Lung (tissue), 11 donors: ENCODE measurements at regions not wholly inside any gene's neighbourhood (a gene's known extent, or its start where the extent isn't known, plus 50 kb on each side); places are given as distances from the start of the nearest gene placed in this dataset.
"Not testable (repeated sequence)": the region's sequence is repeated elsewhere in the genome, so short reads cannot be mapped to it uniquely, and the experiment has no call there.

Source experiments
- ATAC-seq: fragments of 200-7000 bp; cut with Tn5 transposase; one replicate; pipeline ENCODE4 v1.9.1; 2020; ENCODE audit warnings: moderate number of reproducible peaks; ENCODE audit not compliant: insufficient read depth, low FRiP score
- DNase-seq, 3 donors: peaks; one replicate each; pipeline ENCODE4 v3.0.0-alpha.2; 2013 to 2017
- H3K27ac ChIP-seq, 2 donors: one replicate each; pipeline ENCODE4 v1.5.1; 2013; ENCODE audit warnings: mild to moderate bottlenecking in 2 of 2, moderate library complexity in 2 of 2, control low read depth in 1 of 2, inconsistent platforms in 1 of 2, low read depth in 1 of 2, low read length in 1 of 2
- H3K27me3 ChIP-seq, 3 donors: one replicate each; pipeline ENCODE4 v1.5.1; 2013; ENCODE audit warnings: low read length in 2 of 3; ENCODE audit not compliant: control insufficient read depth in 3 of 3, insufficient read depth in 3 of 3
- H3K36me3 ChIP-seq, 4 donors: one replicate each; pipeline ENCODE4 v1.5.1; 2013; ENCODE audit warnings: low read length in 4 of 4, mild to moderate bottlenecking in 1 of 4, moderate library complexity in 1 of 4; ENCODE audit not compliant: control insufficient read depth in 4 of 4, insufficient read depth in 4 of 4
- H3K4me1 ChIP-seq, 5 donors: one replicate each; pipeline ENCODE4 v1.5.1; 2013; ENCODE audit warnings: low read length in 5 of 5, mild to moderate bottlenecking in 2 of 5, moderate library complexity in 1 of 5; ENCODE audit not compliant: control insufficient read depth in 5 of 5, insufficient read depth in 5 of 5
- H3K4me3 ChIP-seq: one replicate; pipeline ENCODE4 v1.5.1; 2013; ENCODE audit warnings: mild to moderate bottlenecking, control low read depth, moderate library complexity
- H3K9ac ChIP-seq, 2 donors: one replicate each; pipeline ENCODE4 v1.5.1; 2013; ENCODE audit warnings: low read length in 2 of 2, control low read depth in 1 of 2; ENCODE audit not compliant: insufficient read depth in 1 of 2
- H3K9me3 ChIP-seq, 4 donors: one replicate each; pipeline ENCODE4 v1.5.1; 2013; ENCODE audit warnings: low read length in 3 of 4, mild to moderate bottlenecking in 1 of 4, moderate library complexity in 1 of 4; ENCODE audit not compliant: control insufficient read depth in 4 of 4, insufficient read depth in 3 of 4
- CTCF ChIP-seq: IDR thresholded peaks from 2 replicates; pipeline ENCODE4 v1.5.1; 2012; ENCODE audit warnings: mild to moderate bottlenecking; ENCODE audit errors: control extremely low read depth, extremely low read depth
- WGBS, 2 donors: extraction: QIAGEN DNeasy Blood & Tissue Kit; methylation state at CpG; one replicate each; pipeline ENCODE4 v1.1.7; 2013; 5-methylcytosine and 5-hydroxymethylcytosine counted together
- donor health status: control.
- donor health status: control.
- donor health status: Bipolar disorder and iron deficiency.
- donor health status: healthy.
- donor health status: DM: yes; HTN: yes; CAD: no.

GRCh38 chr7:81053623-81054022 lies 134.8 kb upstream of the SEMA3C start:
- DNase-seq (no peak), ATAC-seq (no peak)
- no peaks in the 10 kb centered on the region for H3K27me3 ChIP-seq
- H3K9me3 ChIP-seq, result no peaks in the 10 kb centered on the region
- H3K9ac ChIP-seq, result no peak overlapping the region
- 77 to 90% methylated on average over 2 of the region's 2 CpGs for WGBS, 2 donors
- H3K27ac ChIP-seq, result no peak overlapping the region
- H3K4me3 ChIP-seq, result no peak overlapping the region
- no peak for TF ChIP-seq CTCF
- H3K36me3 ChIP-seq, result no peaks in the 10 kb centered on the region
- H3K4me1 ChIP-seq, result no peaks in the 10 kb centered on the region

GRCh38 chr7:81051811-81052413 lies 133.1 kb upstream of the SEMA3C start:
- H3K27ac ChIP-seq, result no peak overlapping the region
- no peaks in the 10 kb centered on the region for H3K27me3 ChIP-seq
- peaks cover 0 to 5% (median 2%) of the 10 kb centered on the region in 4 donors for H3K9me3 ChIP-seq
- no peak overlapping the region for H3K4me3 ChIP-seq
- H3K36me3 ChIP-seq, result no peaks in the 10 kb centered on the region
- TF ChIP-seq CTCF, result no peak
- H3K9ac ChIP-seq, result no peak overlapping the region
- ATAC-seq, result no peak
- H3K4me1 ChIP-seq, result no peaks in the 10 kb centered on the region
- no peak for DNase-seq
- WGBS, 2 donors, result 53 to 77% methylated on average over 3 of the region's 3 CpGs

GRCh38 chr7:81045491-81046030 lies 126.7 kb upstream of the SEMA3C start:
- Histone ChIP-seq H3K36me3 (no peaks in the 10 kb centered on the region), H3K27ac (no peak overlapping the region), H3K4me1 (no peaks in the 10 kb centered on the region), H3K9me3 (peaks cover 0 to 6% (median 4%) of the 10 kb centered on the region in 4 donors), H3K4me3 (no peak overlapping the region), H3K27me3 (no peaks in the 10 kb centered on the region), H3K9ac (no peak overlapping the region)
- DNase-seq, result no peak
- no peak for ATAC-seq
- TF ChIP-seq CTCF, result no peak

GRCh38 chr7:81042646-81043045 lies 123.8 kb upstream of the SEMA3C start:
- not testable (repeated sequence) for H3K9ac ChIP-seq, H3K36me3 ChIP-seq
- WGBS, 2 donors, result 91 to 95% methylated on average over 10 to 21 of the region's 21 CpGs

More at GRCh38 chr7:81042646-81043045, 123.8 kb upstream of the SEMA3C start:
- ATAC-seq, H3K4me3 ChIP-seq, H3K27me3 ChIP-seq, H3K4me1 ChIP-seq, H3K9me3 ChIP-seq, H3K27ac ChIP-seq, DNase-seq: not testable (repeated sequence)
